Esophagus squamous epithelium (tissue), 5 donors: ENCODE measurements at regions not wholly inside any gene's neighbourhood (a gene's known extent, or its start where the extent isn't known, plus 50 kb on each side); places are given as distances from the start of the nearest gene placed in this dataset.

Experiments
- DNase-seq: peaks from one replicate; lab custom pipeline; 2025; lab: John Stamatoyannopoulos, UW
- H3K27ac ChIP-seq, 4 donors: fragments of 200-600 bp; sonication (generic); one replicate each; pipeline ENCODE4 v1.5.1; 2016 to 2019; ENCODE audit warnings: mild to moderate bottlenecking in 1 of 4
- H3K27me3 ChIP-seq, 4 donors: fragments of 200-600 bp; sonication (generic); 1 replicate in 3 of 4; 2 replicates in 1 of 4; pipeline versions ENCODE4 v1.5.1 to v1.6.0; 2017 to 2021; ENCODE audit warnings: antibody characterized with exemption in 1 of 4
- H3K36me3 ChIP-seq, 3 donors: fragments of 200-600 bp; sonication (generic); one replicate each; pipeline ENCODE4 v1.5.1; 2016 to 2019
- H3K4me1 ChIP-seq, 3 donors: fragments of 200-600 bp; sonication (generic); one replicate each; pipeline ENCODE4 v1.5.1; 2017 to 2019
- H3K4me3 ChIP-seq, 4 donors: fragments of 200-600 bp; sonication (generic); 1 replicate in 3 of 4; 2 replicates in 1 of 4; pipeline ENCODE4 v1.5.1; 2016 to 2019; ENCODE audit warnings: mild to moderate bottlenecking in 2 of 4, moderate library complexity in 1 of 4
- H3K9me3 ChIP-seq, 3 donors: fragments of 200-600 bp; sonication (generic); one replicate each; pipeline ENCODE4 v1.5.1; 2016 to 2019
- POLR2A ChIP-seq, 4 donors: fragments of 450-650 bp; IDR thresholded peaks; one replicate each; pipeline ENCODE4 v1.6.1; 2017; ENCODE audit warnings: antibody characterized with exemption in 4 of 4, mild to moderate bottlenecking in 4 of 4, moderate library complexity in 3 of 4
- WGBS, 2 donors: methylation state at CpG; one replicate each; pipeline ENCODE4 v1.1.5; 2018; 5-methylcytosine and 5-hydroxymethylcytosine counted together
- intact Hi-C: fragments of 100-400 bp; cut with DNase I; formaldehyde crosslinking; loops from one replicate; pipeline ENCODE4 v1.15.0; 2022
- TF ChIP-seq, protein P1 (sequence below), 6 experiments: fragments of 450-650 bp in 4 of 6; fragments of 200-600 bp in 2 of 6; sonication (generic) in 2 of 6; IDR thresholded peaks; one replicate each; pipeline ENCODE4 v1.5.1; 2016 to 2019; ENCODE audit warnings: antibody characterized with exemption in 6 of 6, mild to moderate bottlenecking in 4 of 6, moderate library complexity in 4 of 6
- donor health status: DM: yes; HTN: yes; CAD: no.

DNA sequence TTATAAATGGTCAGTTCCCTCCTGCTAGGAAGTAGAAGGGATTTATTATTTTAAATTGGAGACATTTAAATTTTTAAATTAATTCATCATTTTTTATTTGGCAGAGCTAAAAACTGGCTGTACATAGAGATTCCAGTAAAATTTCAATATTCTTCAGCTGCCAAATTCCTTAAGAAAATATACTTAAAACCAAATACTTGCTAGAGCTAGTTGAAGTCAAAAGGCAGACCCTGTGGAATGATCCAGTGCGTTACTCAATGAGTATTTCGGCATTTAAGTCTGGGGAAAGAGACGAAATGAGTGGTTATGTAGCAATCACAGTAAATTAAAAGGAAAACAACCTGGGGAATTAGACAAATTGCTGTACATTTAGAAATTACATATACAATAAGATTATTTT lies 1104.7 kb downstream of the SLC6A15 start:
- Histone ChIP-seq H3K4me1 (no peaks in the 10 kb centered on the region), H3K4me3 (no peak overlapping the region), H3K27ac (no peak overlapping the region), H3K9me3 (no peaks in the 10 kb centered on the region), H3K36me3 (no peaks in the 10 kb centered on the region), H3K27me3 (no peaks in the 10 kb centered on the region)
- intact Hi-C loops: no loop called here
- TF ChIP-seq, protein P1, sequence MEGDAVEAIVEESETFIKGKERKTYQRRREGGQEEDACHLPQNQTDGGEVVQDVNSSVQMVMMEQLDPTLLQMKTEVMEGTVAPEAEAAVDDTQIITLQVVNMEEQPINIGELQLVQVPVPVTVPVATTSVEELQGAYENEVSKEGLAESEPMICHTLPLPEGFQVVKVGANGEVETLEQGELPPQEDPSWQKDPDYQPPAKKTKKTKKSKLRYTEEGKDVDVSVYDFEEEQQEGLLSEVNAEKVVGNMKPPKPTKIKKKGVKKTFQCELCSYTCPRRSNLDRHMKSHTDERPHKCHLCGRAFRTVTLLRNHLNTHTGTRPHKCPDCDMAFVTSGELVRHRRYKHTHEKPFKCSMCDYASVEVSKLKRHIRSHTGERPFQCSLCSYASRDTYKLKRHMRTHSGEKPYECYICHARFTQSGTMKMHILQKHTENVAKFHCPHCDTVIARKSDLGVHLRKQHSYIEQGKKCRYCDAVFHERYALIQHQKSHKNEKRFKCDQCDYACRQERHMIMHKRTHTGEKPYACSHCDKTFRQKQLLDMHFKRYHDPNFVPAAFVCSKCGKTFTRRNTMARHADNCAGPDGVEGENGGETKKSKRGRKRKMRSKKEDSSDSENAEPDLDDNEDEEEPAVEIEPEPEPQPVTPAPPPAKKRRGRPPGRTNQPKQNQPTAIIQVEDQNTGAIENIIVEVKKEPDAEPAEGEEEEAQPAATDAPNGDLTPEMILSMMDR (IDR thresholded peaks at IDR 0.05): no peak
- no peak for TF ChIP-seq POLR2A (IDR thresholded peaks at IDR 0.05)
- WGBS, 2 donors: 78 to 79% methylated on average over 3 of the region's 3 CpGs
- no peak for DNase-seq

DNA sequence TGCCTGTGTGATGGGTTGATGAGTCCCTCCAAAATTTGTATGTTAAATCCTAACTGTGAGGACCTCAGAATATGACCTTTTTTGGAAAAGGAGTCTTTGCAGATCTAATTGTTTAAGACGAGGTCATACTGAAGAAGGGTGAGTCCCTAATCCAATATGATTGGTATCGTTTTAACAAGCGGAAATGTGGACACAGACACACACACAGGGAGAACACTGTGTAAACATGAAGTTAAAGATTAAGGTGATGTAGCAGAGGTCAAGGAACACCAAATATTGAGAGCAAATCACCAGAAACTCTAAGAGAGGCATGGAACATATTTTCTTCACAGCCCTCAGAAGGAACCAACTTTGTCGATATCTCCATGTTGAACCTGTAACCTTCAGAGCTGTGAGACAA lies 1106.7 kb downstream of the SLC6A15 start:
- 54 to 82% methylated on average over 4 of the region's 4 CpGs for WGBS, 2 donors
- TF ChIP-seq POLR2A (IDR thresholded peaks at IDR 0.05): no peak
- TF ChIP-seq, protein P1 (IDR thresholded peaks at IDR 0.05): no peak
- no peak for DNase-seq
- no peaks in the 10 kb centered on the region for H3K4me1 ChIP-seq
- no peaks in the 10 kb centered on the region for H3K36me3 ChIP-seq
- H3K4me3 ChIP-seq: no peak overlapping the region
- intact Hi-C loops: no loop called here
- H3K27me3 ChIP-seq: no peaks in the 10 kb centered on the region
- H3K9me3 ChIP-seq: no peaks in the 10 kb centered on the region
- no peak overlapping the region for H3K27ac ChIP-seq

DNA sequence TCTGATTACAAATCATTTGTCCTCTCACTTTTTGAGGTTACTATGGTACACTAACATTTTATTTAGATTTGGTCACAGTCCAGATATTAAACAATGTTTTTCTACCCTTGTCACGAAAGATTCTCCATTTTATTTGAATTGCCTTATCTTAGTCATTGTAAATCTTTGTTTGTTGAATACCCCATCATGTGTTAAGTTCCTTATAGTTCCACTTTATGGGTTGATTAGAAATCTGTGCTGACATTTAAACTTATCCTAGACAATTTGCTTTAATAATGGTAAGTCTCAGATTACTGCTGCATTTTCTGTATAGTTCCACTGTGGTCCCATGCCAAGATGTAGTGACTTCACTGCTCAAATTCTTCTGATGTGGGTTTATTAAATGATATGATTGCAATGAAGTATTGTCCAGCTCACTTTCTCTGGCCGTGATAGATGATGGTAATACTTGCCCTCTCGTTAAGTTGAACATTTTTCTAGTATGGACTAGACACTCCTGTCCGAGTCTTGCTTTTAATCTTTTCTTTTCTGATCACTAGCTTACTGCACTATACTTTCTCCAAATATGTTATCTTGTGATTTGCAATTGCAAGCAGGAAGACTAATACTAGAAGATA lies 1107.3 kb downstream of the SLC6A15 start:
- no peaks in the 10 kb centered on the region for H3K27me3 ChIP-seq
- TF ChIP-seq POLR2A (IDR thresholded peaks at IDR 0.05): no peak
- no peak for DNase-seq
- H3K36me3 ChIP-seq: no peaks in the 10 kb centered on the region
- H3K27ac ChIP-seq: no peak overlapping the region
- intact Hi-C loops: no loop called here
- H3K4me1 ChIP-seq: no peaks in the 10 kb centered on the region
- no peak overlapping the region for H3K4me3 ChIP-seq
- no peaks in the 10 kb centered on the region for H3K9me3 ChIP-seq
- 57 to 66% methylated on average over 4 of the region's 4 CpGs for WGBS, 2 donors

DNA sequence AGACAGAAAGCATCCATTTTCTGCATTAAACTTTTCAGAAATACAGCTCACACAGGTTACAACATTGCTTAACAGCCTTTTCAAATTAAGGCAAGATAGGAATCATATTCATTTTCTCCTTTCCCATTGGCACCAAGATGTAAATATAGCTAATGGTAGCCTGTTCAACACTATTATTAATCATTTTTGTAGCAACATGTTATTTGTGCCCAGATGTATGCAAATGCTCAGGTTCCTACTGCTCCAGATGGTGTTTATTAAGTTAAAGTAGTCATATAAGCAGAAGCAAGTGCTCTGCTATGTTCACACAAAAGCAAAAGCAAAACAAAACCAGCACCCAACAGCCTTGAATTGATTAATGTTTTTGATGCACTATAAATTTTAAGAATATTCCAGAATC lies 1110.6 kb downstream of the SLC6A15 start:
- no peak overlapping the region for H3K4me3 ChIP-seq
- TF ChIP-seq POLR2A (IDR thresholded peaks at IDR 0.05): no peak
- H3K36me3 ChIP-seq: no peaks in the 10 kb centered on the region
- DNase-seq: no peak
- no peaks in the 10 kb centered on the region for H3K27me3 ChIP-seq
- no peaks in the 10 kb centered on the region for H3K9me3 ChIP-seq
- H3K27ac ChIP-seq: no peak overlapping the region
- intact Hi-C loops: no loop called here
- no peaks in the 10 kb centered on the region for H3K4me1 ChIP-seq

DNA sequence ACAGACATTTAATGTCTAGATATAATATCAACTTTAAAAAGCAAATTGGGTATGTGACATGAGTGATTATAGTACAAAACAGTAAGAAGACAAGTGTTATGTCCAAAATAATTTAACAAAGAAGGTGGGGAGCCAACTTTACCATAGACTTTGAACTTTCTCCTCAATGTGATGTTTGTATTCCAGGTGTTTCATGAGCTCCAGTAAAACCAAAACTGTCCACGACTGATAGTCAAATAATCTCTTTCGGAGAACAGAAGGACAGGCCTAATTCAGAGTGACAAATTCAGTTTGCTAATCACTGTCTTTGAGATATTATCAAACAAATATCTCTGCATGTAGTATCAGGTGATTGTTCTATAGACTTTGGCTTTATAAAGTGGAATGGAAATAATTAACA lies 1112.6 kb downstream of the SLC6A15 start:
- DNase-seq: no peak
- H3K27ac ChIP-seq: no peak overlapping the region
- 73 to 85% methylated on average over 2 of the region's 2 CpGs for WGBS, 2 donors
- H3K27me3 ChIP-seq: no peaks in the 10 kb centered on the region
- intact Hi-C loops: no loop called here
- no peaks in the 10 kb centered on the region for H3K36me3 ChIP-seq
- TF ChIP-seq, protein P1 (IDR thresholded peaks at IDR 0.05): no peak
- no peak for TF ChIP-seq POLR2A (IDR thresholded peaks at IDR 0.05)
- H3K4me1 ChIP-seq: no peaks in the 10 kb centered on the region
- H3K9me3 ChIP-seq: no peaks in the 10 kb centered on the region
- H3K4me3 ChIP-seq: no peak overlapping the region

DNA sequence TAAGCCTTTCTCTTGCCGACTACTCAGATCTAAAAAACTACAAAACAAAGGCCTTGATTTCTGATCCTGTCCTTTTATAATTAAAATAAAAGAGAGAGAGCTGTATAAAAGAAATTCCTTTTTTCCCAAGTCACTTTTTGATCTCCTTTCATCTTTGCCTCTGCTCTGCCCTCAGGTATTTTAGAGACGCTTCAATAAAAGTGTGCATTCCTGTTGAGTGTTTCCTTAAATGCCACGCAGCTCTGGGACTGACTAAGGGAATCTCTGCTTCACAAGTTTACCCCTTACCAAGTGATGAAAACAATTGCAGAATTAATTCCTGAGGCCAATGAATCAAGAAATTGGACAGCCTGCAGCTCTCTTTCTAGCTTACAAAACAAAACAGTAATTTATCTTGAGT lies 1109.8 kb downstream of the TMTC2 start:
- H3K27me3 ChIP-seq: no peaks in the 10 kb centered on the region
- TF ChIP-seq POLR2A (IDR thresholded peaks at IDR 0.05): no peak
- TF ChIP-seq, protein P1 (IDR thresholded peaks at IDR 0.05): no peak
- no peak for DNase-seq
- H3K9me3 ChIP-seq: no peaks in the 10 kb centered on the region
- intact Hi-C loops: no loop called here
- no peak overlapping the region for H3K4me3 ChIP-seq
- no peaks in the 10 kb centered on the region for H3K4me1 ChIP-seq
- no peaks in the 10 kb centered on the region for H3K36me3 ChIP-seq
- H3K27ac ChIP-seq: no peak overlapping the region
- WGBS, 2 donors: 20 to 31% methylated on average over 3 of the region's 3 CpGs
